GM12874 (cell line): ENCODE measurements at regions not wholly inside any gene's neighbourhood (a gene's known extent, or its start where the extent isn't known, plus 50 kb on each side); places are given as distances from the start of the nearest gene placed in this dataset.

Experiments used
- CTCF ChIP-seq: IDR thresholded peaks from 2 replicates; pipeline ENCODE4 v1.5.1; 2011; ENCODE audit warnings: low read depth, mild to moderate bottlenecking, control low read depth, low read length, moderate library complexity; ENCODE audit not compliant: insufficient read depth

GRCh38 chr12:125549836-125550235 lies 484.6 kb downstream of the AACS start:
- peak; percentile 73 for TF ChIP-seq CTCF

GRCh38 chr12:125552295-125552694 lies 487.1 kb downstream of the AACS start:
- TF ChIP-seq CTCF: no peak

GRCh38 chr12:125564753-125565152 lies 499.5 kb downstream of the AACS start:
- no peak for TF ChIP-seq CTCF

GRCh38 chr12:125567581-125567980 lies 502.3 kb downstream of the AACS start:
- no peak for TF ChIP-seq CTCF

- TF ChIP-seq CTCF: no peak
Measured at GRCh38 chr12:125568306-125568705, 503.1 kb downstream of the AACS start.

GRCh38 chr12:125573271-125573670 lies 508.0 kb downstream of the AACS start:
- no peak for TF ChIP-seq CTCF

GRCh38 chr12:125577334-125577733 lies 512.1 kb downstream of the AACS start:
- no peak for TF ChIP-seq CTCF

GRCh38 chr12:125579916-125580315 lies 514.7 kb downstream of the AACS start:
- TF ChIP-seq CTCF: no peak
